GM19025 (cell line): ENCODE measurements at regions not wholly inside any gene's neighbourhood (a gene's known extent, or its start where the extent isn't known, plus 50 kb on each side); places are given as distances from the start of the nearest gene placed in this dataset.
"Not testable (repeated sequence)": the region's sequence is repeated elsewhere in the genome, so short reads cannot be mapped to it uniquely, and the experiment has no call there.

ENCODE experiments used
- ATAC-seq: cut with Tn5 transposase; IDR thresholded peaks from one replicate; pipeline ENCODE4 v1.9.1; 2021; ENCODE audit warnings: mild to moderate bottlenecking, low read depth, moderate library complexity; ENCODE audit not compliant: unreplicated experiment

GRCh38 chr5:116759860-116760640, 185.4 kb upstream of the SEMA6A start:
- ATAC-seq = no peak

GRCh38 chr5:116757326-116757725, 182.7 kb upstream of the SEMA6A start:
- no peak for ATAC-seq

GRCh38 chr5:116756531-116756930, 181.9 kb upstream of the SEMA6A start:
- no peak for ATAC-seq

- ATAC-seq = no peak
Measured at GRCh38 chr5:116754556-116754955, 179.9 kb upstream of the SEMA6A start.

GRCh38 chr5:116751684-116752083, 177.1 kb upstream of the SEMA6A start:
- ATAC-seq = no peak

- no peak for ATAC-seq
Measured at GRCh38 chr5:116750631-116751580, 176.3 kb upstream of the SEMA6A start.

GRCh38 chr5:116747881-116748280, 173.3 kb upstream of the SEMA6A start:
- ATAC-seq = no peak

- no peak for ATAC-seq
Measured at GRCh38 chr5:116746668-116747067, 172.0 kb upstream of the SEMA6A start.

- ATAC-seq = no peak
Measured at GRCh38 chr5:116740771-116741170, 166.1 kb upstream of the SEMA6A start.

GRCh38 chr5:116739571-116739970, 164.9 kb upstream of the SEMA6A start:
- ATAC-seq = no peak

- no peak for ATAC-seq
Measured at GRCh38 chr5:116738615-116739261, 164.1 kb upstream of the SEMA6A start.

- no peak for ATAC-seq
Measured at GRCh38 chr5:116738239-116738614, 163.6 kb upstream of the SEMA6A start.

- ATAC-seq = no peak
Measured at GRCh38 chr5:116736671-116737070, 162.0 kb upstream of the SEMA6A start.

- ATAC-seq = no peak
Measured at GRCh38 chr5:116733991-116734975, 159.7 kb upstream of the SEMA6A start.

- no peak for ATAC-seq
Measured at GRCh38 chr5:116732591-116732990, 158.0 kb upstream of the SEMA6A start.

- ATAC-seq = no peak
Measured at GRCh38 chr5:116731432-116731831, 156.8 kb upstream of the SEMA6A start.

GRCh38 chr5:116730706-116731105, 156.1 kb upstream of the SEMA6A start:
- no peak for ATAC-seq

GRCh38 chr5:116730185-116730584, 155.6 kb upstream of the SEMA6A start:
- no peak for ATAC-seq

- ATAC-seq = no peak
Measured at GRCh38 chr5:116727248-116727647, 152.6 kb upstream of the SEMA6A start.

- ATAC-seq = not testable (repeated sequence)
Measured at GRCh38 chr5:116726180-116726579, 151.6 kb upstream of the SEMA6A start.
